ENCODE measurements at regions not wholly inside any gene's neighbourhood (a gene's known extent, or its start where the extent isn't known, plus 50 kb on each side); places are given as distances from the start of the nearest gene placed in this dataset.

DNA sequence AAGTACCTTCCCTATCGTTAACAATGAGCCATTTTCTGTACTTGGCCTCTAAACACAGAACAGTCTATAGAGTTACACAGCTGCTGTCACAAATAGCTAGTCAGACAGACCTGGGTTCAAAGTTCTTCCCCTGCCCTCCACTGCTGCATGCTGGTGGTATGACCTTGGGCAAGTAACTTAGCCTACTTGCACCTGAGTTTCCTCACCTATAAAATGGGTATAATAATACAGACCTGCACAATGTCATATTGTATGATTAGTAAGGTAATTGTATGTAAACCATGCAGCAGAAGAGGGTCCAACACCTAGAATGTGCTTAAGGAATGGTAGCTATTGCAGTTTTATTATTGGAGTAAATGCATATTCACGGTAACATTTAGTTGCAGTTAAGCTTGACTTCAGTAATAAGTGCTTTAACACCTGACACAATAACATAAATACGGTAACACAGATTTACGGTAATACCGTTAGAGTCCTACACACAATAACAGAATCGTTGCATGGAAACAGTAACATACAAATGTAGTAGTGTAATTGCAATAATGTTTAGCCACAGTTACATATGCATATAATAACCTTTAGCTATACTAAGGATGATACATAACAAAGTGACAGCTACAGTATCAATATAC, 193.3 kb upstream of the CSF3R start:
- in situ Hi-C loops (cut with MboI; ENCODE audit: low sequenced_read_pairs), result no loop called here
- Histone ChIP-seq H3K9me3 (ENCODE audit: control insufficient read depth, insufficient read depth, low read length) (no peaks in the 10 kb centered on the region), H3K9ac (ENCODE audit: low read depth, low read length) (no peak overlapping the region), H2BK5ac (ENCODE audit: low read depth, low read length, poor library complexity, severe bottlenecking) (no peak overlapping the region), H2BK20ac (ENCODE audit: low read depth, low read length) (no peak overlapping the region), H3K27ac (ENCODE audit: insufficient read depth, low read length) (no peak overlapping the region), H3K4ac (ENCODE audit: low read depth, low read length) (no peak overlapping the region), H3K4me1 (ENCODE audit: control insufficient read depth, insufficient read depth, low read length) (no peaks in the 10 kb centered on the region), H4K8ac (ENCODE audit: low read depth in 2 of 2, low read length in 2 of 2) (no peak overlapping the region), H4K91ac (ENCODE audit: insufficient read depth, low read depth, low read length) (no peak overlapping the region), H2AFZ (replicated peaks; ENCODE audit: low read length, poor library complexity) (no peak overlapping the region), H2AK5ac (ENCODE audit: low read depth, low read length) (no peak overlapping the region), H2AK9ac (replicated peaks; ENCODE audit: low read depth, low read length, poor library complexity) (no peak overlapping the region), H3K79me1 (ENCODE audit: low read depth in 1 of 2, low read length in 2 of 2) (no peaks in the 10 kb centered on the region), H3K23ac (ENCODE audit: low read depth, low read length) (no peak overlapping the region), H3K4me3 (ENCODE audit: insufficient read depth, low read depth, low read length) (no peak overlapping the region), H2BK15ac (ENCODE audit: low read depth, low read length) (no peak overlapping the region), H3K56ac (ENCODE audit: extremely low read depth, insufficient read depth, low read length) (no peak overlapping the region), H2BK120ac (ENCODE audit: low read depth, low read length) (no peak overlapping the region), H4K5ac (ENCODE audit: low read depth, low read length) (no peak overlapping the region), H4K20me1 (ENCODE audit: insufficient read depth, low read length) (no peaks in the 10 kb centered on the region), H3K4me2 (ENCODE audit: low read depth, low read length) (no peak overlapping the region), H3K27me3 (ENCODE audit: control insufficient read depth, insufficient read depth, low read length) (no peaks in the 10 kb centered on the region; the same call in 1 of the 2 replicates), H3K14ac (replicated peaks; ENCODE audit: low read depth, low read length) (no peak overlapping the region), H3K9me1 (ENCODE audit: insufficient read depth, low read length) (no peaks in the 10 kb centered on the region), H3K36me3 (ENCODE audit: control insufficient read depth, insufficient read depth, low read length) (no peaks in the 10 kb centered on the region), H3K18ac (ENCODE audit: low read depth, low read length) (no peak overlapping the region)
- DNase-seq (no peak), ATAC-seq (ENCODE audit: low read depth) (no peak)
- dilution Hi-C loops (cut with HindIII; ENCODE audit: low sequenced_read_pairs, unreplicated experiment), result no loop called here
- TF ChIP-seq MAZ (IDR thresholded peaks at IDR 0.05; ENCODE audit: borderline replicate concordance, low read depth, low read length) (no peak), MXI1 (IDR thresholded peaks at IDR 0.05; ENCODE audit: borderline replicate concordance, low read depth, low read length) (no peak), NFE2L2 (IDR thresholded peaks at IDR 0.05; ENCODE audit: low read depth, low read length) (no peak), CEBPB (IDR thresholded peaks at IDR 0.05; ENCODE audit: low read depth, low read length) (no peak), RAD21 (IDR thresholded peaks at IDR 0.05; ENCODE audit: low read length) (no peak), RCOR1 (IDR thresholded peaks at IDR 0.05; ENCODE audit: insufficient replicate concordance, low read length) (no peak), MAFK (IDR thresholded peaks at IDR 0.05; ENCODE audit: low read depth, low read length) (no peak)
- TF ChIP-seq, protein P1, sequence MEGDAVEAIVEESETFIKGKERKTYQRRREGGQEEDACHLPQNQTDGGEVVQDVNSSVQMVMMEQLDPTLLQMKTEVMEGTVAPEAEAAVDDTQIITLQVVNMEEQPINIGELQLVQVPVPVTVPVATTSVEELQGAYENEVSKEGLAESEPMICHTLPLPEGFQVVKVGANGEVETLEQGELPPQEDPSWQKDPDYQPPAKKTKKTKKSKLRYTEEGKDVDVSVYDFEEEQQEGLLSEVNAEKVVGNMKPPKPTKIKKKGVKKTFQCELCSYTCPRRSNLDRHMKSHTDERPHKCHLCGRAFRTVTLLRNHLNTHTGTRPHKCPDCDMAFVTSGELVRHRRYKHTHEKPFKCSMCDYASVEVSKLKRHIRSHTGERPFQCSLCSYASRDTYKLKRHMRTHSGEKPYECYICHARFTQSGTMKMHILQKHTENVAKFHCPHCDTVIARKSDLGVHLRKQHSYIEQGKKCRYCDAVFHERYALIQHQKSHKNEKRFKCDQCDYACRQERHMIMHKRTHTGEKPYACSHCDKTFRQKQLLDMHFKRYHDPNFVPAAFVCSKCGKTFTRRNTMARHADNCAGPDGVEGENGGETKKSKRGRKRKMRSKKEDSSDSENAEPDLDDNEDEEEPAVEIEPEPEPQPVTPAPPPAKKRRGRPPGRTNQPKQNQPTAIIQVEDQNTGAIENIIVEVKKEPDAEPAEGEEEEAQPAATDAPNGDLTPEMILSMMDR (conservative IDR thresholded peaks at IDR 0.05; ENCODE audit: low read depth, low read length), result no peak
- TF ChIP-seq, protein P2, sequence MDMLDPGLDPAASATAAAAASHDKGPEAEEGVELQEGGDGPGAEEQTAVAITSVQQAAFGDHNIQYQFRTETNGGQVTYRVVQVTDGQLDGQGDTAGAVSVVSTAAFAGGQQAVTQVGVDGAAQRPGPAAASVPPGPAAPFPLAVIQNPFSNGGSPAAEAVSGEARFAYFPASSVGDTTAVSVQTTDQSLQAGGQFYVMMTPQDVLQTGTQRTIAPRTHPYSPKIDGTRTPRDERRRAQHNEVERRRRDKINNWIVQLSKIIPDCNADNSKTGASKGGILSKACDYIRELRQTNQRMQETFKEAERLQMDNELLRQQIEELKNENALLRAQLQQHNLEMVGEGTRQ (IDR thresholded peaks at IDR 0.05; ENCODE audit: low read depth, low read length), result no peak
- intact Hi-C loops (cut with micrococcal nuclease), result no loop called here
- no CpG with 5 or more reads among the region's 6 CpGs for WGBS, 2 experiments (ENCODE audit: extremely low coverage in 2 of 2, insufficient read length in 1 of 2)
- POLR2A ChIA-PET (ENCODE audit: unreplicated experiment), result no interaction called here
- no TSS peak for BruUV-seq (replicated peaks)
- CTCF ChIA-PET, result interaction anchor here (0.6 kb wide), 1 partner anchor 436 kb away, joined by 10 read pairs; no protein-coding TSS in a partner anchor

Measured in IMR-90 (cell line).